GM18508 (cell line): ENCODE measurements at regions not wholly inside any gene's neighbourhood (a gene's known extent, or its start where the extent isn't known, plus 50 kb on each side); places are given as distances from the start of the nearest gene placed in this dataset.
"Not testable (repeated sequence)": the region's sequence is repeated elsewhere in the genome, so short reads cannot be mapped to it uniquely, and the experiment has no call there.

Experiments used
- ATAC-seq: cut with Tn5 transposase; IDR thresholded peaks from one replicate; pipeline ENCODE4 v1.9.1; 2021; ENCODE audit warnings: moderate number of reproducible peaks; ENCODE audit not compliant: insufficient read depth, unreplicated experiment

GRCh38 chrX:10469-11458, 270.4 kb upstream of the PLCXD1 start:
- not testable (repeated sequence) for ATAC-seq

DNA sequence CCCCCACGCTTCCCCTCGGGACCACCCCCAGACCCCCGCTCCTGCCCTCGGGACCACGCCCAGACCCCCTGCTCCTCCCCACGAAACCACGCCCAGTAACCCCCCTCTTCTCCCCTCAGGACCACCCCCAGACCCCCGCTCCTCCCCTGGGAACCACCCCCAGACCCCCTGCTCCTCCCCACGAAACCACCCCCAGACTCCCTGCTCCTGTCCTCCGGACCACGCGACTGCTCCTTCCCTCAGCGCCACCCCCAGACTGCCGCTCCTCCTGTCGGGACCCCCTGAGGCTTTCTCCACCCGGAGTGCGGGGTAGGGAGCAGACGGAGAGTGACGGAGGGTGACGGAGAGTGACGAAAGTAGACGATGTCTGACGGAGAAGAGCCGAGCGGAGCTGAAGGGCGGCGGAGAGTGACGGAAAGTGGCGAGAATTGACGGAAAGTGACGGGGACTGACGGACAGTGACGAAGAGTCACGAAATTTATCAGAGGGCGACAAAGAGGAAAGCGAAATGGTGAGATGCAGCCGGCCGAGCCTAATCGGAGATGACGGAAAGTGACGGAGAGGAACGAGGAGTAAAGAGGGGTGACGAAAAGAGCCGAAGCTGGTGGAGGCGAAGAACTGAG, 267.2 kb upstream of the PLCXD1 start:
- not testable (repeated sequence) for ATAC-seq

DNA sequence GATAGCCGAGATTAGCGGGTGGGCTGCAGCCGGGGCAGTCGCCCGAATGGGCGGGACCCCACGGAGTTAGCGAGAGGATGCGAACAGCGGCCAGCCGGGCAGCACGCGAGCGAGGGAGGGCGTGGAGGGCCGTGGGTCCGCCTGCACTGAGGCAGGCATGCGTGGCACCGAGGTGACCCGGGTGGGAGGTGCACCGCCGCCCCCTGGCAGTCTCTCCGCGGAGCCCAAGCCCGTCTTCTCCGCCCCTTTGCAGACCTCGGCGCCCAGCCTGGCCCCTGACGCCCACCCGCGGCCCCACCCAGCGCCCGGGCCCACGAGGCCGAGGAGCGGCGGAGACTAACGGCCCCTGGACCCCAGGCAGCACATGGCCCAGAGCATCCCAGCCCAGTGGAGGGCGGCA, 266.7 kb upstream of the PLCXD1 start:
- ATAC-seq = not testable (repeated sequence)

DNA sequence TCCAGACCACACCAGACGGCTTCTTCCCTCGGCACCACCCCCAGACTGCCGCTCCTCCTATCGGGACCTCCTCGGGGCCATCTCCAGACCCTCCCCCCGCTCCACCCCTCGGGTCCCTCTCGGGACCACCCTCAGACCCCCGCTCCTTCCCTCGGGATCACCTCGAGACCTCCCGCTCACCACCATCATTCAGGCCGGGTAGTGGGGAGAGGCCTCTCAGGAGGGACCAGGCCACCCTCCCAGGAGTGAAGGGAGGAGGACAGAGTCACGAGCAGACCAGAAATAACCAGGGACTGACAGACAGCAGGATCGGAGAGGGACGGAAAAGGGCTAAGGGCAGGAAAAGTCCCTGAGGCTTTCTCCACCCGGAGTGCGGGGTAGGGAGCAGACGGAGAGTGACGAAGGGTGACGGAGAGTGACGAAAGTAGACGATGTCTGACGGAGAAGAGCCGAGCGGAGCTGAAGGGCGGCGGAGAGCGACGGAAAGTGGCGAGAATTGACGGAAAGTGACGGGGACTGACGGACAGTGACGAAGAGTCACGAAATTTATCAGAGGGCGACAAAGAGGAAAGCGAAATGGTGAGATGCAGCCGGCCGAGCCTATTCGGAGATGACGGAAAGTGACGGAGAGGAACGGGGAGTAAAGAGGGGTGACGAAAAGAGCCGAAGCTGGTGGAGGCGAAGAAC, 262.3 kb upstream of the PLCXD1 start:
- ATAC-seq = peak; percentile 55

- ATAC-seq = not testable (repeated sequence)
Measured at GRCh38 chrX:19455-19827, 261.7 kb upstream of the PLCXD1 start.

DNA sequence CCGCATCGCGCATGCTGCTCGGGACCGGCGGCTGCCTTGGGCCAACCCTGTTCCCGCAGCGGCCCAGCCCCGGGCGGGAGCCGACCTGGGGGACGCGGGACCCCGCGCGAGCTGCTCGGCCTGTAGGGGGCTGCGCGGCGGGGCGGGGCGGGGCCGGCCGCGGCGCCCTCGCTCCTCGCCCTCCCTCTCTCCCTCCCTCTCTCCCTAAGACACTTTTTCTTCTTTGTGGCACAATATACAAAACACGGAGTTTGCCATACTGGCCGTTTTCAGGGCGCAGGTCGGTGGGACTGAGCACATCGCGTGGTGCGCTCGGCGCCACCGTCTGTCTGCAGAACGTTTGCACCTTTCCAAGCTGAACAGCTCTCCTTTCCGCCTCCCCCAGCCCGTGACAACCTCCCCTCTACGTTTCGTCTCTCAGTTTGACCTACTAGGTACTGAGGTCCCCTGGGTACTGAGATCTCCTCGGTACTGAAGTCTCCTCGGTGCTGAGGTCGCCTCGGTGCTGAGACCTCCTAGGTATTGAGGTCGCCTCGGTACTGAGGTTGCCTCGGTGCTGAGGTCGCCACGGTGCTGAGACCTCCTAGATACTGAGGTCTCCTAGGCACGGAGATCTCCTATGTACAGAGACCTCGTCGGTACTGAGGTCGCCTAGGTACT, 261.1 kb upstream of the PLCXD1 start:
- no peak for ATAC-seq

DNA sequence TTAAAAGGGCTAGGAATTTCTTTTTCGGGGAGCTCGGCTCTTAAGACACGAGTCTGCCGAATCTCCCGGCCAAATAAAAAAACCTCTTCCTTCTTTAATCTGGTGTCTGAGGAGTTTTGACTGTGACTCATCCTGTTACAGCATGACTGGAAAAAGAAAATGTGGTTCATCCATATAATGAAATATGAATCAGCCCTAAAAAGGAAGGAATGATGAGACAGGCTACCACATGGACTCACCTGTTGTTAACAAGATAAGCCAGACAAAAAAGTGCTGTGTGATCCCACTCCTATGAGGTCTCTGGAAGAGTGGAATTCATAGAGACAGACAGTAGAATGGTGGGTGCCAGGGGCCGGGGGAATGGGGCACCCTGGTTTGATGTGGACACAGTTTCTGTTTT, 257.0 kb upstream of the PLCXD1 start:
- ATAC-seq = not testable (repeated sequence)
